LoVo (cell line): ENCODE measurements at regions not wholly inside any gene's neighbourhood (a gene's known extent, or its start where the extent isn't known, plus 50 kb on each side); places are given as distances from the start of the nearest gene placed in this dataset.

Experiments used
- DNase-seq: peaks from one replicate; pipeline ENCODE4 v3.0.0-alpha.2; 2016; ENCODE audit warnings: low spot score

DNA sequence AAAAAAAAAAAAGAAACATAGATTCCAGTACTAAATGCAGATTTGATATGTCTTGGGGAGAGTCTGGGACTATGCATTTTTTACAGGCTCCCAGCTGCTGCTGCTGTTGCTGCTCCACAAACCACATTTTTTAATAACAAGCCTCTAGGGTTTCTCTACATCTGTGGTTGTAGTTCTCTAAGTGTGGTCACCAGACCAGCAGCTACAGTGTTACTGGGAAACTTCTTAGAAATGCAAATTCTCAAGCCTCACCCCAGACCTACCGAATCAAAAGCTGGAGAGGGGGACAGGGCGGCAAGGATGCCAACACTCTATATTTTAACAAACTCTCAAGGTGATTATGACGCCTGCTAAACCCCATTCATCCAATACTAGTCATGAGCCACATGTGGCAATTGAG lies 293.4 kb upstream of the PTGER4 start:
- DNase-seq = no peak

- DNase-seq = no peak
Observed at GRCh38 chr5:40385544-40385943, 294.2 kb upstream of the PTGER4 start.

DNA sequence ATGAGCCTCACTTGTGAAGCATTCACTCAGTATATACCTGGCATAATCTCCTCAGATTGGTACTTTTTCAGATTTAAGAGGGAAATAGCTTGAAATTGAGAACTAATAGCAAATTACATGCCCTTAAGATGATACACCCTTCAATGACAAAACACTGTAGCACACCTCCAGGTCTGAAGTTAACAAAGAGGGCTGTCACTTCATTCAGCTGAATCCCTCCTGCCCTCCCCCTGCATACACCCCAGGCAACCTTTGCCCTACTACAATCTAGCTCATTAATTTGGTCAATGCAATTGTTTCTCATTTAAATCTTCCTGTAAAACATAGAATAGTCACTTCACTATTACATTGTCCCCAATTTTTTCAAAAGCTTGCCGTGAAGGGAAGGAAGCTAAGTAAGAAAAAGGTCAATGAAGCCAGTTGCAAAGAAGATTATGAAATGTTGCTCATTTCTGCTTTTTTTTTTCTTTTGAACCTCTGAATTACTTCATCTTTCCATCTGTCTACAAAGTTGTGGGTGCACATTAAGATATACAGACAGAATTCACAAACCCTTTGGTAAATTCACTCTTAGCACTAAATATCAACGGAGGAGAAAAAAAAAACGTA lies 294.8 kb upstream of the PTGER4 start:
- no peak for DNase-seq

DNA sequence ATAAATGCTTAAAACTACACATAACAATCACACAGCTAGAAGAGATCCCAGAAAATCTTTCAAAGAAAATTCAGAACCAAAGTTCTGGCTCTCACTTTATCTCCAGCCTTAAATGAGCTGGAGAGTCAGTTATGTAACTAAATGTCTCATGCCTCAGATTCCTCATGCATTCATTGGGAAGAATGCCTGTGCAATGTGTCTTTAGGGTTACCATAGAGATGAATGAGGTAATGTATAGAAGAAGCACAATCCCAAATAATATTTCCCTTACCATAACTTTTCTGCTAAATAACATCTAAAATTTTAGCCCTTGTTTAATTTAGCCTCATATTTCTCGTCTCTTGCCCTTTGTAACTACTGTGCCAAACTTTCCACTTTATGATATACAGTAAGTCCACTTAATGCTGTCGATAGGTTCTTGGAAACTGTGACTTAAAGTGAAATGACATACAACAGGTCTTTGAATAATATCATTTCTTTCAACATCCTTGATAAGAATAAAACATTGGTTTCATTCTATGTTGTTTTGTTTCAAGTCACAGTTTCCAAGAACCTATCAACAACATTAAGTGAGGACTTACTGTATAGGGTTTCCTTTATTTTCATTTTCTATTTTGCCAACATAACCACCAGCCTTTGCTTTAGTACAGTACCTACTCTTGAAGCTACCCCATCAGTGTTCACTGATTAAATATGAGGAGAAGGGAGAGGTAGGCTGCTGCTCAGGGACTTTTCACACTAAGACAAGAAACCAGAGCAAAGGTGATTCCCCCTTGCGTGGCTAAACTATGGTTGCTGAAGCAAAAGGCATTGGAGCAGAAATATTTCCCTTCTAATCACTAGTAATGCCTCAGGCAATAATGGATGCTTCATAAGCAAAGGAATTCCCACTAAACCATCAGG lies 295.7 kb upstream of the PTGER4 start:
- no peak for DNase-seq

GRCh38 chr5:40381676-40382363 lies 297.9 kb upstream of the PTGER4 start:
- DNase-seq = peak; percentile 52

- no peak for DNase-seq
Observed at GRCh38 chr5:40381016-40381415, 298.7 kb upstream of the PTGER4 start.

DNA sequence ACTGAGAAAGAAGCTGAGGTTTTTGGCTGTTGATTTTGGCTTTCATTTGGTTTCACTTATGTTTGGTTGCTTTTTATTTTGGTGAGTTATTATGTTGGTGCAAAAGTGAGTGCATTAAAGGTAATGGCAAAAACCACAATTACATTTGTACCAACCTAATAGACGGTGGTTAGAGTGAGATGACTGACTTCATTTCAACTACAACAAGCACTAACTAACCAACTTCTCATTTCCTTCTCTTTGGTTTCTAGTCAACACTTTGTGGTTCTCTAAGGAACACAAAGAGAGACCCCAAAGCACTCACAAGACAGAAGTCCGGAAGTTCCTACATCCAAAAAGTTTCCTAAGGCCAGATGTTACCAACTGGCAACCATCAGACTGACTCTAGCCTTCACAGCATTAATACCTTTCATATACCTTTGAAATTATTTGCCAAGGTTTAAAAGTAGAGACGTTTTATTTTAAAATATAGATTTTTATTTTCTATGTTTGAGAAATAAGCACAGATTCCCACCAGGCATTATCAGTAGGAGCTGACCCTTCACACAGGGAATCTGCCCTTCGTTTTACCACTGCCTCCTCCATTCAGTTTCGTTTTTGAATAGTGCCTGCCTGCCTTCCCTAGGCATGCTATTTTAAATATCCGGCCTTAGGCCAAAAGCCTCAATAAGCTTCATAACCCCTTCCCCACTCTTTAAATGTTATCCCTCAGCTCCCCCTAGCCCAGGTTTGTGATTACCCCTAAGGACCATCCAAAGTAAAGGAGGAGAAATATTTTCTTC lies 301.1 kb upstream of the PTGER4 start:
- no peak for DNase-seq

DNA sequence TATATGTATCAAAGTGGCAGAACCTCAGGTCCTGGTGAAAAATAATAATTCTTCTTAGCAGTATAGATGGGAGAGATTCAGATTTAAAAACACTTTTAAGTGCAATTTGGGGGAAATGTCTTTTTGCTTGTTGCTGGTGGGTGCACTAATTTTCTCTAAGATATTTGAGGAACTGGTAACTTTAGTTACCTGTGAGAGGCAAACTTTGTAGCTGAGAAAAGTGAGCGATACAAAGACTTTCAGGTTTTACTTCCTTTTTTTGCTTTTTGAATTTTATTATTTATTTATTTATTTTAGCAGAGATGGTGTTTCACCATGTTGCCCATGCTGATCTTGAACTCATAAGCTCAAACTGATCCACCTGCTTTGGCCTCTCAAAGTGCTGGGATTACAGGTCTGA lies 303.1 kb upstream of the PTGER4 start:
- DNase-seq = no peak

GRCh38 chr5:40374853-40375252 lies 304.9 kb upstream of the PTGER4 start:
- no peak for DNase-seq

DNA sequence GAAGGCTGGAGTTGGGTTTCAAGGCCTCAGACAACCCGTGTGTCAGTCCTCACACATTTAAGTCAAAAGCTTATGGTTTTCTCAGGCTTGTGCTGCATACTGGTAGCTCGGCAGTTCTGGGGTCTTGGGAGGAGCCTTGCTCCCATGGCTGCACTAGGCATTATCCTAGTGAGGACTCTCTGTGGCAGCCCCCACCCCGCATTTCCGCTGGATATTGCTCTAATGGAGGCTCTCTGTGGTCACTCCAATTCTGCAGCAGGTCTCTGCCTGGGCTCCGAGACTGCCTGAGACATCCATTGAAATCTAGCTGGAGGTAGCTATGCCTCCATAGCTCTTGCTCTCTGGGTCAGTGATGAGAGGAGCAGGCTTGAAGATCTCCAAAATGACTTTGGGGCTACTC lies 311.5 kb upstream of the PTGER4 start:
- no peak for DNase-seq

- no peak for DNase-seq
Observed at GRCh38 chr5:40367255-40367654, 312.5 kb upstream of the PTGER4 start.

DNA sequence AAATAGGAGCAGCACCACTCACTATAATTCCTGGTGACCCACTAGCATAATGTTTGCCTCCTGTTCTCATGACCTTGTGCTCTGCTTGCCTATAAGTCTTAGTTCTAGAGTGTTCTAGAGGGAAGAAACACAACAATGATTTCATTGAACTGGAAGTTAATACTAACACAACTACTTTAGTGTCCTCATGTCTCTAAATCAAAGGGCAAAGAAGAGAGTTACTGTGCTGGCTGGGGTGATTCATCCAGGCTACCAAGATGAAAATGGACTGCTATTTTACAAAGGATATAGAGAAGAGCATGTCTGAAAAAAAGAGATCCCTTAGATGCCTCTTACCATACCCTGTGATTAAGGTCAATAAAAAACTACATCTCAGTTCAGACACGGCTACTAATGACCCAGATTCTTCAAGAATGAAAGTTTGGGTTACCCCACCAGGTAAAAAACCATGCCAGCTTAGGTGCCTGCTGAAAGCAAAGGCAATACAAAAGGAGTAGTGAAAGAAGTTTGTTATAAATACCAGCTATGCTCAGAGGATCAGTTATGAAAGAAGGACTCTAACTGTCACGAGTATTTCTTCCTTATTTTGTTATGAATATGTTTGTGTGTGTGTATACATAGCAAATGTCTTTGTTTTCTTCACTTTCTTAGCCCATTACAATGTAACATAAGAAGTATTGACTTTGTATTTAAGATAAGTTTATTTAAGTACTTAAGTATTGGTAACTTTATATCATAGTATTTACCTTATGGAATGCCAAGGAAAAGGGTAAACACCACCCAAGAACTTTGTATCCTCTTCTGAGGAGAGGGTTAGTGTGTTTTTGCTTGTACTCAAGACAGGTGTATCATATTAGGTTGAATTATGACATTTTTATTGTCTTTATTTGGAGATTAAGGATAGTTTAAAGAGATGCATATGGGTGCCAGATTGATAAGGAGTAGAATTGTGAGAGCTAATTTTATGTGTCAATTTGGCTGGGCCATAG lies 314.1 kb upstream of the PTGER4 start:
- no peak for DNase-seq

DNA sequence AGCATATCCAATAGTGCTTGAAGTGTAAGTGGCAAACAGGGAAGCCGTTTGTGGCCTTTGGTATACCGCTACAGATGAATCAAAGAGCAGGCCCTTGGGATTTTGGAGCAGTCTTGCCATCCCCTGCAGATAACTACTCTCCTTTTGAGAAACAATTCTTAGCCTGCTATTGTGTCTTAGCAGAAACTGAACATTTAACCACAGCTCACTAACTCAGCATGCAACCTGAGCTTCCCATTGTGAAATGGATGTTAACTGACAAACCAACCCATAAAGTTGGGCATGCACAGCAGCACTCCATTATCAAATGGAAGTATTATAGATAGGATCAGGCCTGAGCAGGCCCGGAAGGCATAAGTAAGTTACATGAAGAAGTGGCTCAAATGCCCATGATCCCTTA lies 315.3 kb upstream of the PTGER4 start:
- no peak for DNase-seq

GRCh38 chr5:40361378-40361777 lies 318.3 kb upstream of the PTGER4 start:
- DNase-seq = no peak

GRCh38 chr5:40360685-40361084 lies 319.0 kb upstream of the PTGER4 start:
- no peak for DNase-seq

DNA sequence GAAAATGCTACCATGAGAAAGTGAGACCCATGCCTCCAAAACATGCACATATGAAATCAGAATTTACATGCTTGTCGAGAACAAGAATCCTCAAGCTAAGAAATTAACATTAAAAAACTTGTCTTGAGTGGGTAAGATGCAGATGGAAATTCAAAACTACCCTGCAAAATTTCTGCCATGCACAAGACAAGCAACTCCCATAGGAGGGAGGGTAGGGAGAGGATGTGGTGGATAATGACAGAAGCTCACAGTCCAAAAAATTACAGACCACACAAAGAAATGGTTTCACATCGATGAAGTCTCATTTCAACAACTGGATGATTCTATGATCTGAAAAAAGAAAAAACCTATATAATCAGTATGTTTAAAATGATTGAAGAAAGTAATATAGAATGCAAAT lies 319.9 kb upstream of the PTGER4 start:
- no peak for DNase-seq

DNA sequence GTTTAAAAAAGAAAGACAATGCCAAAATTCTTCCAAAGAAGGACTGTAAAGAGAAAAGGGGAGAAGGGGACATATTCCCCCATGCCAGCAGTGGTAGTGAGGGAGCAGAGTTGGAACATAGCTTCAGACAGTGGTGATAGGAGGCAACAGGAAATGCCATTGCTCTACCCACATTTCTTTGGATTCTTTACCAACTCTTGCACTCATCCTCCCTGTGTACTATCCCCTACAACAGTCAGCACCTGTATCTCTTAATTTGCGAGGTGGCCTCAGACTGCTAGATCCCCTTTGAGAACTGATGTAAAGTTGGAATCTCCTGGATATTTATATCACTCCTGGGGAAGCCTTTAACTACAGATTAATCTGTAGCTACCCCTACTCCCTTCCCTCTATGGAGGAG lies 320.6 kb upstream of the PTGER4 start:
- DNase-seq = no peak

DNA sequence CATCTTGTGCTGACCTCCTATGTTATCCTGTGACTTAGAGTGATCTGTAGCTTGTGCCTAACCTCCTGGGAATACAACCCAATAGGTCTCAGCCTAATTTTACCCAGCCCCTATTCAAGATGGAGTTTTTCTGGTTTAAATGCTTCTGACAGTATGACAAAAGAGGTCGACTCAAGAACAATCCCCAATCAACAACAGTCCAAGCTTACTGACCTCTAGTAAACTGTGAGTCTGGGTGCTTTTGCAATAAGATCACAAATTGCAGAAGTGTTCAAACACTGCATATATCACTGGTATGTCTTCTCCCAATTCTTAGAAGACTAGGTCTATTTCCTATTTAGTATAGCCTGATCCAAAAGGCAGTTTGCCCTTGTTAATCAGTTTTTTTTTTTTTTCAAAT lies 323.5 kb upstream of the PTGER4 start:
- DNase-seq = no peak

DNA sequence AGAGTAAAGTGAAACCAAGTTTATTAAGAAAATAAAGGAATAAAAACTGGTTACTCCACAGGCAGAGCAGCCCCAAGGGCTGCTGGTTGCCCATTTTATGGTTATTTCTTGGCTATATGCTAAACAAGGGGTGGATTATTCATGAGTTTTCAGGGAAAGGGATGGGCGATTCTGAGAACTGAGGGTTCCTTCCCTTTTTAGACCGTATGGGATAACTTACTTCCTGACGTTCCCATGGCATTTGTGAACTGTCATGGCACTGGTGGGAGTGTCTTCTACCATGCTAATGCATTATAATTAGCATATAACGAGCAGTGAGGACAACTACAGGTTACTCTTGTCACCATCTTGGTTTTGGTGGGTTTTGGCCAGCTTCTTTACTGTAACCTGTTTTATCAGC lies 323.9 kb upstream of the PTGER4 start:
- DNase-seq = no peak

DNA sequence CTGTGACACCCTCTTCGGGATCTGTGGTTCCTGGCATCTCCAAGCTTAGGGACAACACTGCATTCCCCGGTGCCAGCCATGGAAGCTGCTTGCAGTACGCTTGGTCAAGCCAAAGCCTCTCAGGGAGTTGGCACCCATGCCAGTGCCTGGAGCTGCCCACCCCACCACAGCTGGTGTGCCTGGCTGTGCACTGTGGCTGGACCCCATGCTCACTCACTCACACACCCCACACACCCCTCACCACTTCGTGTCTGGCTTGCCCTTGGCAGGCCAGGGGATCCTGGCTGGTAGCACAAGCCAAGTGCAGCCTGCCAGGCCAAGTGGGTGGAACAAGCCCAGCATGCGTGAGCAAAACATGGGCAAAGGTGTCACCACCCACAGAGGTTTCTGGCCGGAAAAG lies 324.5 kb upstream of the PTGER4 start:
- DNase-seq = no peak

DNA sequence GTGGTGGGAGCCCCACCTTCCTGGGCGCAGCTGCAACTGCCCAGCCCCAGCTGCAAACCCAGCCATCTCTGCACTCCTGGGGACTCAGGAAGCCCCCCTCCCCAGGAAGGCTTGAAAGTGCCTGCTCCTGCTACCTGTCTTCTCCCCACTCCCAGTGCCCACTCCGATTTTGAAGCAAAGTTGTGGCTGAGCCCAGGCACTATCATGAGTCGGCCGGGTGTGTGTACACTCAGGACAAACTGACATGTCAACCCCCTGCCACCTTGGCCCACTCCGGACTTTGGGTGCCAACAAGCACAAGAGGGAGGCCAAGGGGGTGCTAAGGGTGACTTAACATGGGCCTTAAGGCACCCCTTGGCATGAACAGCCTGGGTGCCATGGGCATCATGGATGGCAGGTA lies 325.5 kb upstream of the PTGER4 start:
- DNase-seq = no peak
